OCI-M1 (cell line): ENCODE measurements at regions not wholly inside any gene's neighbourhood (a gene's known extent, or its start where the extent isn't known, plus 50 kb on each side); places are given as distances from the start of the nearest gene placed in this dataset.
A peak's percentile ranks its signal among the peaks of the same experiment; 100 is the strongest.
"Not testable (repeated sequence)": the region's sequence is repeated elsewhere in the genome, so short reads cannot be mapped to it uniquely, and the experiment has no call there.

ENCODE experiments used
- DNase-seq: peaks from one replicate; lab custom pipeline; 2025; lab: John Stamatoyannopoulos, UW

DNA sequence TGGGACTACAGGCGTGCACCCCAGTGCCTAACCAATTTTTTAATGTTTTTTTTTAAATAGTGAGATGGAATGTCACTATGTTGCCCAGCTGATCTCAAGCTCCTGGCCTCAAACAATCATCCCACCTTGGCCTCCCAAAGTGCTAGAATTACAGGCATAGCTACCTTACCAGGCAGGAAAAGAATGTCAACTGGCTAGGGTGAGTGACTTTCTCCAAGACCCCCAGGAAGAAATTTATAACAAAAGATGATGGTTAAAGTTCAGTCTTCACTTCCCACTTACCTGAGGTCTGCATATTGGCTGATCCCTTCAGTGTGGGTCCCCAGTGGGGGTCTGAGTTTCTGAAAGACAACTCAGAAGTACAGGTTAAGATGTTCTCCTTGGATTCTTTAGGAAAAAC, 893.0 kb downstream of the UQCRFS1 start:
- no peak for DNase-seq

DNA sequence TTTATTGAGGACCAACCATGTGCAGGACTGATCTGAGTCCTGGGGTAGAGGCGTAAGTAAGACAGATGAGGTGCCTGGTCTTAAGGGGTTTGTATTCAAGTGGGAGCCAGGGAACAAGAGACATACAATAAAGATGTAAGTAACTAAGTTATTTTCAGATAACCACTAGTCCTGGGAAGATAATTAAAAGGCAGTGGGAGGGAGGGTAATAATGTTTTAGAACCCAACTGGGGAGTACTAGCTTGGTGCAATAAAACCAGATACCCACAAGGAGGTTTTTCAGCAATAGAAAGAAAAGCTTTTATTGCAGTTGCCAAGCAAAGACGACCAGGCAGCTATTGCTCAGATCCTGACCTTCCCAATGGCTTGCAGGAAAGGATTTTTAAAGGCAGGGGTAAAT, 893.7 kb downstream of the UQCRFS1 start:
- no peak for DNase-seq

DNA sequence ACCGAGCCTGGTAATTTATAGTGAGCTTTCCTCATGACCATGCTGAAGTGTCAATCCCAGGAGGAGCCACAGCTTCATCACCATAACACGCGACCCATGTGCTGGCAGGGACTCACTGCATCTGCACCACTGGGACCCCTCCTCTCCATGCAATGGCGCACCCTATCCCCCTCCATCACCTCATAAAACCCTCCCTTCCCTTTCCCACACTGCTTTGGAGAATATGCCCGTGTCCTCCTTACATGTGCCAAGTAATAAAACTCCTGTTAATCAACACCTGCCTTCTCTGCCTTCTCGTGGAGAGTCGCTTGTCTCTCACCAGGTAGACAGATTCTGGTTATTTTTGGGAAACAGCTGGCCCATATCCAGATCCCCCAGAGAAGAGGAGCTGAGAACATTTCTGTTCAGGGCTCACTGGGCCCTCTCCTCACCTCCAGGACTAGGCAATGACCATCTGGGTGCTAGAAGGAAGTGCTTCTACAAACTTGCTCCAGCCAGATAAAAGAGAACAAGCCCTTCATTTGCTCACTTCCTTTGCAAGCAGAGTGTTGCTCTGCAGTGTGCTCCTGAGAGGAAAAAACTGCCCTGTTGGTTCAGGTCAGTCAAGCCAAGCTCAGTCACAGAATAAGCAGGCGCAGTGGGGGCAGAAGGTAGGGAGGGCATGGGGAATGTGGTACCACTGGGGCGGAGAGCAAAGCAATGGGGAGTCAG, 894.3 kb downstream of the UQCRFS1 start:
- no peak for DNase-seq

DNA sequence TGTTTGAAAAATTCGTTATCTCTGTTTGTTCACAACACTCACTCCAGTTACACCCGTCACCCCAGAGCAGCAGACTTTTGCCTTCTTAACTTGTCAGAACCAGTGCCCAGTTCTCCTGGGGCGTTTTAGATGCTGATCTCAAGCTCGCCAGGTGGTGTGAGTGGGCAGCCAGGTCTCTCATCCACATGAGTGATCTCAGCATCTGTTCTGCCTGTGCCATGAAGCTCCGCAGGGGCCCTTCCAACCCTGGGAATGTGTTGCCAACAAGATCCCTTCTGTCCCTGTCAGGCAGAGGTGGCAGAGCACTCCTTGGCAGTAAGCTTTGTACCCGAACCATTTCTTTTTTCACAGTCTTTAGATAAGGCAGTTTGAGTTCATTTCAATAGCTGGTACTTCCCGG, 896.5 kb downstream of the UQCRFS1 start:
- DNase-seq, result no peak

DNA sequence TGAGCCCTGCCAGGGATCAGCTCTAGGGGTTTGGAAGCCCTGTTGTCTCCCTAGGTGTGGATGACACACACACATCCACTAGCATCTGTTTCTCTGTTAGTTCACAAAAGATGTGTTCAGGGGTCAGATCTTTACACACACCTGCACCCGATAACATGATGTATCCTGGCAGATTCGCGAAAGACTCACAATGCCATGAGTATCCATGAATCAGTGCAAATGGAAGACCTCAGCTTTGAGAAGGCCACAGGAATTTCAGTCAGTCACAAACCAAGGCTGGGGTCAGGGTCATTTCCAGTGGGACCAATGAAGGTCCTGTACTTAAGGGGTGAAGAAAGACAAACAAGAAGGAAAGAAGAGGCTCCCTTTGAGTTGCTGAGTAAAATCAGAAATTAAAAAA, 898.2 kb downstream of the UQCRFS1 start:
- DNase-seq, result no peak

DNA sequence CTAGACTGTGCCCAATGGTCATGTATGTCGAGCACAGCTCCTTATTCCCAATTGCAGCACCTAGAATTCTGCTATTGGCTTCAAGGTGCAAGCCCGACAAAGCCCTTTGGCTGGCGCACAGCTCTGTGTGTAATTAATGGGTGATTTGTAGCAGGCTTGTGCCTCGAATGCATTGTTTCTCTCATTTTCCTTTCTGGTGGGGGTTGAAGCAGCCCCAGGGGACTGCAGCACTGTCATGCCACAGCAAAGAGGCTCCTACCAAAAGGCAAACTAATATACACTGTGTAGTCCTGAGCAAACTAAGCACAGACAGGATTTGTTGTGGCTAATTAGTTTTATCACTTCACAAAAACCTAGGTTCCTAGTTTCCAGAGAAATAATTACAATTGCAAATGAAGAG, 898.7 kb downstream of the UQCRFS1 start:
- DNase-seq, result no peak

DNA sequence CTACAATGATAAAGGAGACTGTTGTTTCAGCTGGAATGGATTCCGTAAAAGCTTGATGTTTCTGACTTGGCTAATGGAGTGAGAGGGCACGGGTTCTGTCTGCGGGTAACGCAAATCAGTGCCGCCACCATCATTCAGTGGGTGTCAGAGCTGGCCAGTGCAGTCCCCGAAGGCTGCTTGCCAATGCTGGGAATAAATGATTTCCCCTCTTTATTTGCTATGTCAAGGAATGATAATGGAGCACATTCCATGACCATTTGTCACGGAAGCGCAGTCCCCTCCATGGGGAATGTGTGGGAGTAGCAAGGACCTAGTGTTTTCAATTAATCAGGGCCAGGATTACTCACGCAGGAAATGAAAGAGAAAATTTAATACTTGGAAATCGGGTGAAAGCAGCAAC, 899.3 kb downstream of the UQCRFS1 start:
- no peak for DNase-seq

DNA sequence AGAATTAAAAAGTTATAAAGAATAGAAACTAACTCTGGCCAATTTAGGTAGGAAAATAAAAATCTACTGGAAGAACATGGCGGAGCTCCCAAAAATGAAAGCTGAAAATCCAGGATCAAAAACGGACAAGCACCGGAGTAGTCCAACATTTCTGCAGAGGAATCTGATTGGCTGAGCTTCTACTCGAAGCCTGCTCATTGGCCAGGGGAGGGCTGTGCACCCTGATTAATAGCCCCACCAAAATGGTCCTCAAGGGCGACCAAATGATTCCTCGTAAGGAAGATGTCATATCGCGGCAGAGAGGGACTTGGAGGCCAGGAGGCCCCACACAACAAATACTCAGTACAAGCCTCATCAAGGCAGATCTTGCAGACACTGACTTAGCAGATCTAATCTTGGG, 900.7 kb downstream of the UQCRFS1 start:
- no peak for DNase-seq

DNA sequence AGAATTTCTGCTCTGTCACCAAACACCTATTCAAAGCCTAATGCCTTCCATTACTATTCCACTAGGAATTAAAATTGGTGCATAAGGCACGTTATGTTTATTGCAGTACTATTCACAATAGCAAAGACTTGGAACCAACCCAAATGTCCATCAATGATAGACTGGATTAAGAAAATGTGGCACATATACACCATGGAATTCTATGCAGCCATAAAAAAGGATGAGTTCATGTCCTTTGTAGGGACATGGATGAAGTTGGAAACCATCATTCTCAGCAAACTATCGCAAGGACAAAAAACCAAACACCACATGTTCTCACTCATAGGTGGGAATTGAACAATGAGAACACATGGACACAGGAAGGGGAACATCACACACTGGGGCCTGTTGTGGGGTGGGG, 902.1 kb downstream of the UQCRFS1 start:
- DNase-seq, result not testable (repeated sequence)

DNA sequence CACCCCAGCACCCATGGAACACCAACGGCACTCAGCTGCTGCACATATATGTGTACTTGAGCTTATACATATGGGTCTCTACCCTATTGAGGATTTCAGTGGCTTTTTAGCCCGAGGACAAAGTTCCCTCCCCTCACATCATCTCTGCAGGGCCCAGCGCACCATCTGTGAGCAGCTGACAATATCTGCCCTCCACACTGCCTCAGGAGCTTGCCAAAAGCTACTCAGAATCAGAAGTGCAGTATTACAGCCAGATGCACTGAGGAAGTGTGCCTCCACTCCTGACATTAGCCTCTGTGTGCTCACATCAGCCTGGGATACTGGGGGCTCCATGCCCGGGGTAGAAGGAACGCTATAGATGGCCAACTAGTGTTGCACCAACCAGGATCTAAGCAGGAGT, 903.9 kb downstream of the UQCRFS1 start:
- no peak for DNase-seq

DNA sequence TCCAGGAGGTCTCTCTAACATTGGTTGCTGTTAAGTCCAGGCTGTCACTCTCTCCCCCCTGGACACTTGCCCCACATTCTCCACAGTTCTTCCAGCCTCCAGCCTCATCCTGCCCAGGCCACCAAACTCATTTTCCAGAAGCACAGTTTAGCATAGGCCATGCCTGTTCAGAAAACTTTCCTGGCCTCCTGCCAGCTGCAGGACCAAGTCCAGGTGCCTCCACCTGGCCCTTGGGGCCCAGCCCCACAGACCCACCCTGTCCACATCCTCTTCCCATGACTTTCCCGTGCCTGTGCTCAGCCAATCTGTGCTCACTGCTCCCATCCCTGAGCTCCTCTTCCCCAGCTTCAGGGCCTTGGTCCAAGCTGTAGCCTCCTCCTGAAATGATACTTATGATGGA, 905.0 kb downstream of the UQCRFS1 start:
- no peak for DNase-seq

DNA sequence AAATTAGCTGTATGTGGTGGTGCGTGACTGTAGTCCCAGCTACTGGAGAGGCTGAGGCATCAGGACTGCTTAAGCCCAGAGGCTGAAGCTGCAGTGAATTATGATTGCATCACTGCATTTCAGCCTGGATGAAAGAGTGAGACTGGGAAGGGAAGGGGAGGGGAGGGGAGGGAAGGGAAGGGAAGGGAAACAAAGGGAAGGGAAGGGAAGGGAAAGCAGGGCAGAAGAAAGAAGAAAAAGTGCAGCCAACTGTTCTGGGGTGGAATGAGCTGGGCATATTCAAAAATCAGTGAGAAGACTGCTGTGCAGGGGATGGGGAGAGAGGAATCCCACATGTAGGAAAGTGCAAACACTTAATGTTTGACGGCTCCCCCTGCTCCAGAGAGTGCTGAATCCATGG, 905.5 kb downstream of the UQCRFS1 start:
- DNase-seq, result no peak

DNA sequence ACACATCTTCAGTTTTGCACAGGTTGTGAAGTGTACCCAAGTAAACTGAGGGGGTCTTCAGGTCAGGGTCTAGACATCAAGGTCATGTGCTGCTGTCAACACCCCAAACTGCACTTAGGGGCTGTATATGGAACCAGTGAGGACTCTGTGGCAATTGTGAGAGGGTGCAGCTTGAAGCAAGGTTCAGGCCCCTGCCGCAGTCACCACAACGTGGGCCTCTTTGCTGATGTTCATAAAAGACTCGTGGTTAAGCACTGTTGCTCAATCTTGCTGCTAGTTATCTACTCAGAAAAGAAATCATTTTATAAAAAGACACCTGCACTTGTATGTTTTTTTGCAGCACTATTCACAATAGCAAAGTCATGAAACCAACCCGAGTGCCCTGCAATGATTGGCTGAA, 907.4 kb downstream of the UQCRFS1 start:
- no peak for DNase-seq

DNA sequence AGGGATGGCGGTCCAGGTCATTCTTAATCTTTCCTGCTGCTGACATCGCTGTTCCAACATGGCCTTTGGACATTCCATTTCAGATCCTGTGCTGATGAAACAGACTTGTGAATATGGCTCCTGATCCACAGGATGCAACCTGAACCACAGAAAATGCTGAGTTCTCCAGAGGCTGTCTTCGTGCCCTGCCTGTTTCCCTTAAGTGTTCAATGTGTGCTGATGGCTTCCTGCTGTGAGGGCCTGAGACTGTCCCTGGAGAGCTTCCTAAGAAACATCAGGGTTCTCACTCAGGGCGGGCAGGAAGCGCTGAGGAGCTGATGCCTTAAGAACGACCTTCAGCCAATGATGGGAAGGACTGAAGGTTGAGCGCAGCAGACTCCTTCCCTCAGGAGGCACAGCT, 909.4 kb downstream of the UQCRFS1 start:
- no peak for DNase-seq

DNA sequence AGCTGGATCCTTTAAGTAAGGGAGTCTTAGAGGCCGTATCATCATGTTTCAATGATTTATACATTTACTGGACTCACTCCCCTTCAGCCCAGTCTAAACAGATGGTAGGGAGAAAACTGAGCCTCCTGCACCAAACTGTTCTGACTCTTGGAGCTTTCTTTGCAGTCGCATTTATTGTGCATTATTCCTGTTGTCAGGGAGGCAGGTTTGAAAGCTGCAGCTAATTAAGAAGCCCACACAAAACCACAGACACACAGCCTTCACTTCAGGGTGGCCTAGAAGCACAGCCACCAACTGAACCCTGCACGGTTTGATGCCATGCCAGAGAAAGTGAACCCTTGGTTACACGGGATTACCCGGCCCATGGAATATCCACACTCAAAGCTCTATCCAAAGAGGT, 911.0 kb downstream of the UQCRFS1 start:
- no peak for DNase-seq

DNA sequence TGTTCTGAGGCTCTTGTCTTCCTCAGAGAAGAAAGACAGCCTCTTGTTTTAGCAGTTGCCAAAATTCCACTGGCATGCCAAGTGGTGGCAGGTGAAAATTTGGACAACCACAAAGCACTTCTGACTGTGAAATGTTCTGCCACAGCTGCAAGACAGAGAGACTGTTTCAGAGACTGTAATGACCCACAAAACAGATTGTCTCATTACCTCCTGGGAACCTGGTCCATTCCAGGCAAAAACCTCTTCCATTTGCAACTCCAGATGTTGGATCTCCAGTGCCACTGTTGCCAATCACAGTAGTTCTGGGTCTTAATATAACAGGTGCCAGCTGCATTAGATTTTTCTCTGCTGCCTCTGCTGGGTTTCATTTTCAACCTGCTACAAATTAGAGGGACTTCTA, 911.5 kb downstream of the UQCRFS1 start:
- DNase-seq, result no peak

DNA sequence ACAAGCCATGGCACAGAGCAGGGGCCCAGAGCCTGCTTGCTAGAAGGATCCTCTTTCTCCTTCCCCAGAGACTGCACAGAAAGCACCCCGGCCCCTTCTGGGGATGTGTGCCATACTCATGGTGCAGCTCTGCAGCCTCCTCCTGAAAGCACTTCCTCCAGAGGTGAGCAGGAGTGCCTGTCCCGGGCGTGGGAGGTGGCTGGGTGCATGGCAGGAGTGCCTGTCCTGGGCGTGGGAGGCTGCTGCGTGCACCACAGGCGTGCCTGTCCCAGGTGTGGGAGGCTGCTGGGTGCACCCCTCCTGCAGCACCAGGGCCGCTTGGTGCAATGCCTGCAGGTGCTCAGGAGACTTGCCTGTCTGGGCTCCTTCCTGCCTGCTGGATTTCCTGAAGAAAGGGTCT, 913.3 kb downstream of the UQCRFS1 start:
- no peak for DNase-seq

DNA sequence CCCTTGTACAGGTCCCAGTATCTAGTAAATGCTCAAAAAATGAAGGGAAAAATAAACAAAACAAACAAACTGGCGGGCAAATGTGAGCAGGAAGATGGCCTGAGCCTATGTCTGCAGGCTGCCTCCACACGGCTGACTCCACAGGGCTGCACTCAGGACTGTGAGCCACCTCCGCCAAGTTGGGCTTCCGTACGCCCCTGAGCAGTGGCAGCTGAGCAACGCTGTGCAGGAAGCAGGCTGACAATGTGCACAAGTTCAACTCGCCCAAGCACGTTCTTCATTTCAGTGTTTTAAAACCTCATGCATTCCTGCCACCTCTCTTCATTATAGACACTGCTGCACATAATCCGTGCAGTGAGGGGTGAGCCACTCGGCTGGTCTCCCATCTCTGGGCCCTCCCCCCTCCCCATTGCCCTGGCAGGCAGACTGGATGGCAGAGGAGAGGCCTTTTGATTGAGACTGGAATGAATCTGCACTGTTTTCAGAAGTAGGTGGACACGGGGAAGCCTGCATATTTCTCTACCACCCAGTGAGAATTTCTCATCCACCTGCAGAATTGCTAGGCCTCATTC, 915.3 kb downstream of the UQCRFS1 start:
- DNase-seq, result no peak

DNA sequence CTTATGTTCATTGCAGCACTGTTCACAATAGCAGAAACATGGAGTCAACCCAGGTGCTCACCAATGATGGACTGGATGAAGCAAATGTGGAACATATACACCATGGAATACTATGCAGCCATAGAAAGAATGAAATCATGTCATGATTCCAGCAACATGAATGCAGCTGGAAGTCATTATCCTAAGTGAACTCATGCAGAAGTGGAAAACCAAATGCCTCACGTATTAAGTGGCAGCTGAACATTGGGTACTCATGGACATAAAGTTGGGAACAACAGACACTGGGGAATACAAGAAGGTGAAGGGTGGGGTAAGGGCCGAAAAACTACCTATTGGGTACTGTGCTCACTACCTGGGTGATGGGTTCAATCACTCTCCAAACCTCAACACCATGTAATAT, 915.9 kb downstream of the UQCRFS1 start:
- no peak for DNase-seq

DNA sequence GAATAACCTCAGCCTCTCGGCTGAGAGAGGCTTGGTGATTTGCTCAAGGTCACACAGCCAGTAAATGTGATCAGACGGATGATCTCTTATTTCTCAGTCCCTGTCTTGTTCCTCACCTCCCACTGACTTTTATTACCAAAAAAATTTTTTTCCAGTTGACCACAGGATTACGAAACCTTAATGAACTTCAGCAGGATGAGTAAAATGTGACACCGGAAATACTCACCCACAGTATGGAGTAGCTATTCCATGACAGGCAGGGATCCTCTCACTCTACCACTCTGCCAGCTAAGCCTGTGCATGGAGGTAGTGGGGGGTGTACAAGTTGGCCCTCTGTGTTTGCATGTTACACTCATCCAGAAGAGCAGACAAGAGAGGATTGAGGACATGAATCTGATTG, 916.4 kb downstream of the UQCRFS1 start:
- no peak for DNase-seq

DNA sequence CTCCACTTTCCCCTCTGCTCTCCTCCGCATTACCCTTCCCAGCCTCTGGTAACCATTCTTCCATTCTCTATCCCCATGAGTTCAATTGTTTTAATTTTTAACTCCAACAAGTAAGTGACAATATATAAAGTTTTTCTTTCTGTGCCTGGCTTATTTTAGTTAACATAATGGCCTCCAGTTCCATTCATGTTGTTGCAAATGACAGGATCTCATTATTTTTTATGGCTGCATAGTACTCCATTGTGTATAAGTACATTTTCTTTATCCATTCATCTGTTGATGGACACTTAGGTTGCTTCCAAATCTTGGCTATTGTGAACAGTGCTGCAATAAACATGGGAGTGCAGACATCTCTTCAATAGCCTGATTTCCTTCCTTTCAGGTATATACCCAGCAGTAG, 918.0 kb downstream of the UQCRFS1 start:
- DNase-seq, result not testable (repeated sequence)

DNA sequence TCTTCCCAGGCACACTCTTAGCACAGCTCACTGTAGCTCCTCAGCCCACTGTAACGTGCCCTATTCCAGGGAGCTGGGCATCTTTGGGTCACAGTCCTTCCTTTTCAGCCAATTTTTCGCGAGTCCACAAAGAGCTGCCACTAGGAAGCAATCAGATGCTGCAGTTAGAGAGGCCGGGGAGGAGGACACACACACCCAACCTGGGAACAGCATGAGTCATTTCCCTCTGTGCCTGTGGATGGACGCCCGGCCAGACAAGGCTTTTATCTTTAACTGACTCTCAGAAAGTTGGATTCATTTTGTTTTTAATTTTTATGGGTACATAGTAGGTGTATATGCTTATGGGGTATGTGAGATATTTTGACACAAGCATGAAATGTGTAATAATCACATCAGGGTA, 918.6 kb downstream of the UQCRFS1 start:
- DNase-seq, result peak; percentile 8

DNA sequence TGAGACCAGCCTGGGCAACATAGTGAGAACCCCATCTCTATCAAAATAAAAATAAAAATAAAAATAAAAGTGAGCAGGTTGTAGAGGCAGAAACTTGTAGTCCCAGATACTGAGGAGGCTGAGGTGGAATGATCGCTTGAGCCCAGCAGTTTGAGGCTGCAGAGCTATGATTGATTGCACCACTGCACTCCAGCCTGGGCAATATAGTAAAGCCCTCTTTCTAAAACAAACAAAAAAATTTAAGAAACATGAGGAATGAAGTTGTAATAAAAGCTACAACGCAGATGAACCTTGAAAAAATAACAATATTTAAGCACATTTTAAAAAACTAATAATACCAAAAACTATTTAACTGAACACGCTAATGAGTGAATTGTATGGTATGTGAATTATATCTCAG, 919.3 kb downstream of the UQCRFS1 start:
- DNase-seq, result no peak

DNA sequence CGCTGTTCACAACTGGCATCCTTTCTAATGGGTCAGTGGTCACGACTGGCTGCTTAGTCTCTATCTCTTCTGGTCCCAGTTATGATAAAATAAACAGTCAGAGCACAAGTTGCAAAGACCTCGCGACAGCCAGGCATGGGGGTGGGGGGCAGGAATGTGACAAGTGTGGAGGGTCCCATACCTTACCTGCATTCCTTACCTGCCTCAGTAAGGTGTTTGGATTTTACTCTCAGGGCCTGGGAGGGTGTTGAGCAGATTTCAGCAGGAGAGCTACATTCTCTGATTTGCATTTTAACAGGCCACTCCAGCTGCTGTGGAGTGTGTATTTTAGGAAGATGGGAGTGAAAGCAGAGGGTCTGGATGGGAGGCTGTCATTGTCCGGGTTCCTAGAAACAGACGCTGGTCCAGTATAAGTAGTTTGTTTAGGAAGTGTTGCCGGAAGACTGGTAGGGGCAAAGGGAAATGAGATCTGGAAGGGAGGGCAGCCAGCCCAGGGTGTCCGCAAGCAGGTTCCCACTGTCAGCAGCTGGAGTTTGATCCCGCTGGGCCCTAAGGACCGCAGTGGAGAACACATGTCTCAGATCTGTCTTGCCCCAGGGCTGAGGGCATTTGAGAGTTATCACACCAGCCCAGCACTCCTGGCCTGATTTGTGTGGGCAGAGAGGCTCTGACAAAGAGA, 920.0 kb downstream of the UQCRFS1 start:
- DNase-seq, result no peak
